NCI-H524 treated with DMSO at 0.1 percent for 48 hours (cell line): ENCODE measurements at regions not wholly inside any gene's neighbourhood (a gene's known extent, or its start where the extent isn't known, plus 50 kb on each side); places are given as distances from the start of the nearest gene placed in this dataset.
"Not testable (repeated sequence)": the region's sequence is repeated elsewhere in the genome, so short reads cannot be mapped to it uniquely, and the experiment has no call there.

Source experiments
- DNase-seq: peaks from one replicate; lab custom pipeline; 2025; lab: John Stamatoyannopoulos, UW

GRCh38 chr1:182159443-182159842, 97.9 kb upstream of the ZNF648 start:
- no peak for DNase-seq

- no peak for DNase-seq
Measured at GRCh38 chr1:182157187-182157586, 95.7 kb upstream of the ZNF648 start.

GRCh38 chr1:182154425-182154824, 92.9 kb upstream of the ZNF648 start:
- DNase-seq: not testable (repeated sequence)

- DNase-seq: no peak
Measured at GRCh38 chr1:182149411-182149965, 88.0 kb upstream of the ZNF648 start.

GRCh38 chr1:182147951-182148350, 86.4 kb upstream of the ZNF648 start:
- no peak for DNase-seq

GRCh38 chr1:182147136-182147820, 85.8 kb upstream of the ZNF648 start:
- DNase-seq: no peak

- DNase-seq: no peak
Measured at GRCh38 chr1:182146286-182146685, 84.8 kb upstream of the ZNF648 start.

- no peak for DNase-seq
Measured at GRCh38 chr1:182145441-182145840, 83.9 kb upstream of the ZNF648 start.

GRCh38 chr1:182144646-182145030, 83.1 kb upstream of the ZNF648 start:
- DNase-seq: no peak

GRCh38 chr1:182143825-182144645, 82.5 kb upstream of the ZNF648 start:
- DNase-seq: no peak

GRCh38 chr1:182143154-182143657, 81.7 kb upstream of the ZNF648 start:
- DNase-seq: peak; percentile 7

GRCh38 chr1:182142621-182143020, 81.1 kb upstream of the ZNF648 start:
- no peak for DNase-seq

GRCh38 chr1:182141040-182141439, 79.5 kb upstream of the ZNF648 start:
- no peak for DNase-seq

- no peak for DNase-seq
Measured at GRCh38 chr1:182139496-182139895, 78.0 kb upstream of the ZNF648 start.

- DNase-seq: no peak
Measured at GRCh38 chr1:182137546-182137945, 76.0 kb upstream of the ZNF648 start.

GRCh38 chr1:182135946-182136345, 74.4 kb upstream of the ZNF648 start:
- no peak for DNase-seq

- no peak for DNase-seq
Measured at GRCh38 chr1:182134257-182134656, 72.7 kb upstream of the ZNF648 start.

- DNase-seq: no peak
Measured at GRCh38 chr1:182133181-182133580, 71.7 kb upstream of the ZNF648 start.

GRCh38 chr1:182129398-182129797, 67.9 kb upstream of the ZNF648 start:
- DNase-seq: no peak

GRCh38 chr1:182128502-182128901, 67.0 kb upstream of the ZNF648 start:
- DNase-seq: no peak

GRCh38 chr1:182127656-182128055, 66.1 kb upstream of the ZNF648 start:
- no peak for DNase-seq

- DNase-seq: no peak
Measured at GRCh38 chr1:182126272-182126800, 64.8 kb upstream of the ZNF648 start.

GRCh38 chr1:182122913-182123260, 61.4 kb upstream of the ZNF648 start:
- DNase-seq: no peak
